Left lung (tissue), 4 donors: ENCODE measurements at regions not wholly inside any gene's neighbourhood (a gene's known extent, or its start where the extent isn't known, plus 50 kb on each side); places are given as distances from the start of the nearest gene placed in this dataset.

Source experiments
- ATAC-seq: fragments of 200-7000 bp; cut with Tn5 transposase; one replicate; pipeline ENCODE4 v1.9.1; 2020; ENCODE audit warnings: moderate library complexity
- DNase-seq, 4 donors: peaks; one replicate each; pipeline ENCODE4 v3.0.0-alpha.2; 2013 to 2020
- H3K27ac ChIP-seq, 2 donors: fragments of 200-600 bp; sonication (generic) in 1 of 2; one replicate each; pipeline versions ENCODE4 v1.5.0 to v1.8.0; 2020 to 2021
- H3K27me3 ChIP-seq, 2 donors: fragments of 200-600 bp; sonication (generic) in 1 of 2; one replicate each; pipeline versions ENCODE4 v1.5.0 to v1.8.0; 2020 to 2021
- H3K36me3 ChIP-seq, 2 donors: fragments of 200-600 bp; sonication (generic) in 1 of 2; one replicate each; pipeline versions ENCODE4 v1.5.0 to v1.8.0; 2020 to 2021
- H3K4me1 ChIP-seq, 2 donors: fragments of 200-600 bp; one replicate each; pipeline ENCODE4 v1.8.0; 2021
- H3K4me3 ChIP-seq, 2 donors: fragments of 200-600 bp; sonication (generic) in 1 of 2; one replicate each; pipeline versions ENCODE4 v1.5.0 to v1.8.0; 2020 to 2021; ENCODE audit warnings: mild to moderate bottlenecking in 1 of 2
- H3K9me3 ChIP-seq, 2 donors: fragments of 200-600 bp; sonication (generic) in 1 of 2; one replicate each; pipeline versions ENCODE4 v1.5.0 to v1.8.0; 2020 to 2021
- CTCF ChIP-seq, 2 donors: fragments of 200-600 bp; sonication (generic) in 1 of 2; IDR thresholded peaks; one replicate each; pipeline versions ENCODE4 v1.5.0 to v1.8.0; 2021; ENCODE audit warnings: antibody characterized with exemption in 2 of 2
- intact Hi-C, 2 donors: fragments of 100-400 bp; cut with DNase I; formaldehyde crosslinking; loops; one replicate each; pipeline versions ENCODE4 v1.11.2 to v1.14.2; 2022
- donor health status: DM: no; HTN: yes; CAD: no.
- donor health status: DM: no; HTN: no; CAD: no.

- ATAC-seq, result no peak
Observed at GRCh38 chr2:121092095-121092494, 192.9 kb downstream of the TFCP2L1 start.

GRCh38 chr2:121093692-121094091 lies 191.3 kb downstream of the TFCP2L1 start:
- H3K36me3 ChIP-seq, result no peaks in the 10 kb centered on the region
- no peak for TF ChIP-seq CTCF (IDR thresholded peaks at IDR 0.05)
- H3K4me3 ChIP-seq, result no peak overlapping the region
- H3K4me1 ChIP-seq, result no peaks in the 10 kb centered on the region
- peaks cover 0 to 5% of the 10 kb centered on the region in 2 donors for H3K9me3 ChIP-seq
- H3K27me3 ChIP-seq, result peaks cover 0 to 22% of the 10 kb centered on the region in 2 donors
- no peak overlapping the region for H3K27ac ChIP-seq
- intact Hi-C loops, result no loop called here
- DNase-seq (no peak), ATAC-seq (no peak)

More at GRCh38 chr2:121092095-121092494, 192.9 kb downstream of the TFCP2L1 start:
- peaks cover 0 to 23% of the 10 kb centered on the region in 2 donors for H3K27me3 ChIP-seq
- peaks cover 0 to 5% of the 10 kb centered on the region in 2 donors for H3K9me3 ChIP-seq
- H3K36me3 ChIP-seq, result no peaks in the 10 kb centered on the region
- no peak overlapping the region for H3K27ac ChIP-seq
- no peak for TF ChIP-seq CTCF (IDR thresholded peaks at IDR 0.05)
- no peak for DNase-seq
- intact Hi-C loops, result no loop called here
- H3K4me3 ChIP-seq, result no peak overlapping the region
- H3K4me1 ChIP-seq, result no peaks in the 10 kb centered on the region

GRCh38 chr2:121094101-121094500 lies 190.9 kb downstream of the TFCP2L1 start:
- ATAC-seq (no peak), DNase-seq (no peak)
- no peak for TF ChIP-seq CTCF (IDR thresholded peaks at IDR 0.05)
- Histone ChIP-seq H3K4me3 (no peak overlapping the region), H3K27ac (no peak overlapping the region), H3K27me3 (peaks cover 0 to 18% of the 10 kb centered on the region in 2 donors), H3K4me1 (no peaks in the 10 kb centered on the region), H3K36me3 (no peaks in the 10 kb centered on the region), H3K9me3 (peaks cover 0 to 5% of the 10 kb centered on the region in 2 donors)
- intact Hi-C loops, result no loop called here

GRCh38 chr2:121094845-121095244 lies 190.2 kb downstream of the TFCP2L1 start:
- peaks cover 0 to 17% of the 10 kb centered on the region in 2 donors for H3K27me3 ChIP-seq
- H3K36me3 ChIP-seq, result no peaks in the 10 kb centered on the region
- ATAC-seq (no peak), DNase-seq (no peak)
- H3K4me1 ChIP-seq, result no peaks in the 10 kb centered on the region
- no peak overlapping the region for H3K27ac ChIP-seq
- TF ChIP-seq CTCF (IDR thresholded peaks at IDR 0.05), result no peak
- H3K9me3 ChIP-seq, result peaks cover 0 to 5% of the 10 kb centered on the region in 2 donors
- intact Hi-C loops, result no loop called here
- no peak overlapping the region for H3K4me3 ChIP-seq

- H3K4me1 ChIP-seq, result no peaks in the 10 kb centered on the region
- no peaks in the 10 kb centered on the region for H3K36me3 ChIP-seq
- H3K4me3 ChIP-seq, result no peak overlapping the region
- H3K27me3 ChIP-seq, result peaks cover 0 to 19% of the 10 kb centered on the region in 2 donors
- peaks cover 0 to 5% of the 10 kb centered on the region in 2 donors for H3K9me3 ChIP-seq
- intact Hi-C loops, result no loop called here
- DNase-seq, result peak in 3 of 4 donors; percentile 71 to 87 (median 71)
- no peak overlapping the region for H3K27ac ChIP-seq
- ATAC-seq, result peak; percentile 90
- TF ChIP-seq CTCF (IDR thresholded peaks at IDR 0.05), result peak; percentile 61 to 68
Observed at GRCh38 chr2:121095257-121096080, 189.5 kb downstream of the TFCP2L1 start.
